HUES48 (cell line): ENCODE measurements at regions not wholly inside any gene's neighbourhood (a gene's known extent, or its start where the extent isn't known, plus 50 kb on each side); places are given as distances from the start of the nearest gene placed in this dataset.
"Not testable (repeated sequence)": the region's sequence is repeated elsewhere in the genome, so short reads cannot be mapped to it uniquely, and the experiment has no call there.

Experiments used
- H3K27ac ChIP-seq: one replicate; pipeline ENCODE4 v1.7.0; 2013; ENCODE audit warnings: low read depth, low read length, inconsistent platforms
- H3K27me3 ChIP-seq: 2 replicates; pipeline ENCODE4 v1.6.1; 2013; ENCODE audit warnings: mild to moderate bottlenecking, low read length; ENCODE audit not compliant: control insufficient read depth, insufficient read depth
- H3K36me3 ChIP-seq: 2 replicates; pipeline ENCODE4 v1.6.1; 2013; ENCODE audit warnings: low read length; ENCODE audit not compliant: control insufficient read depth, insufficient read depth
- H3K4me1 ChIP-seq: 2 replicates; pipeline ENCODE4 v1.6.1; 2013; ENCODE audit warnings: mild to moderate bottlenecking, low read length; ENCODE audit not compliant: control insufficient read depth, insufficient read depth
- H3K4me3 ChIP-seq: 2 replicates; pipeline ENCODE4 v1.5.1; 2013; ENCODE audit warnings: mild to moderate bottlenecking, low read depth, low read length
- H3K9ac ChIP-seq: 2 replicates; pipeline ENCODE4 v1.6.1; 2013; ENCODE audit warnings: mild to moderate bottlenecking, low read depth, low read length, moderate library complexity
- H3K9me3 ChIP-seq: 2 replicates; pipeline ENCODE4 v1.6.1; 2013; ENCODE audit warnings: low read length; ENCODE audit not compliant: control insufficient read depth, insufficient read depth

GRCh38 chr20:30868271-30868670, 389.2 kb upstream of the DEFB115 start:
- not testable (repeated sequence) for H3K27me3 ChIP-seq, H3K9ac ChIP-seq, H3K27ac ChIP-seq, H3K36me3 ChIP-seq, H3K4me1 ChIP-seq, H3K4me3 ChIP-seq
- H3K9me3 ChIP-seq = peaks cover 39% of the 10 kb centered on the region

GRCh38 chr20:30871127-30871526, 386.3 kb upstream of the DEFB115 start:
- not testable (repeated sequence) for H3K27me3 ChIP-seq, H3K9ac ChIP-seq, H3K4me1 ChIP-seq, H3K4me3 ChIP-seq, H3K36me3 ChIP-seq, H3K27ac ChIP-seq
- H3K9me3 ChIP-seq = peaks cover 38% of the 10 kb centered on the region

GRCh38 chr20:30872252-30872651, 385.2 kb upstream of the DEFB115 start:
- not testable (repeated sequence) for H3K4me1 ChIP-seq, H3K27me3 ChIP-seq, H3K4me3 ChIP-seq, H3K36me3 ChIP-seq, H3K9ac ChIP-seq, H3K27ac ChIP-seq
- peaks cover 37% of the 10 kb centered on the region for H3K9me3 ChIP-seq

GRCh38 chr20:30875868-30876267, 381.6 kb upstream of the DEFB115 start:
- not testable (repeated sequence) for H3K27ac ChIP-seq, H3K27me3 ChIP-seq, H3K9ac ChIP-seq, H3K4me3 ChIP-seq, H3K4me1 ChIP-seq, H3K36me3 ChIP-seq
- H3K9me3 ChIP-seq = peaks cover 36% of the 10 kb centered on the region

DNA sequence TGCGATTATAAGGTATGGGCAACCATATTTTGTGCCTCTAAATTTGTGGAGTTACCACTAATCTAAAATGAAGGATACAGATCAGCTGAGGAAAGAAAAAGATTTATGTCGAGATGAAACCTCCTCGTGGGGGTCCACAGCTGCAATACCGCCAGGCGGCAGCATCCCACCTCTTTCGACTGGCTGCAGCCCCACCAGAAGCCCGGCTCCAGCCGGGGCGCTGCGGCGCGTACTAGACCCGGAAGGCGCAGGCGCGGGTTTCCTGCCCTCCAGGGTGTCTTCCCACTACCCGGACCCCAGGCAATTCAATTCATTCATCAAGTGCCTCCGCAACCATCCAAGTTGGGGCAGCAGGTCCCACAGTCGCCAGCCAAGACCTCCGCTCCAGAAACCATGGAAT, 366.1 kb upstream of the DEFB115 start:
- H3K4me1 ChIP-seq, H3K4me3 ChIP-seq, H3K27me3 ChIP-seq, H3K36me3 ChIP-seq, H3K27ac ChIP-seq, H3K9ac ChIP-seq: not testable (repeated sequence)
- H3K9me3 ChIP-seq = peaks cover 20% of the 10 kb centered on the region

- H3K27ac ChIP-seq = no peak overlapping the region
- no peaks in the 10 kb centered on the region for H3K36me3 ChIP-seq
- H3K27me3 ChIP-seq = no peaks in the 10 kb centered on the region; the same call in 1 of the 2 replicates
- H3K4me1 ChIP-seq = no peaks in the 10 kb centered on the region
- H3K9me3 ChIP-seq = peaks cover 20% of the 10 kb centered on the region
- H3K9ac ChIP-seq = no peak overlapping the region
- H3K4me3 ChIP-seq = no peak overlapping the region
These were observed 364.7 kb upstream of the DEFB115 start for GRCh38 chr20:30892541-30893345.

DNA sequence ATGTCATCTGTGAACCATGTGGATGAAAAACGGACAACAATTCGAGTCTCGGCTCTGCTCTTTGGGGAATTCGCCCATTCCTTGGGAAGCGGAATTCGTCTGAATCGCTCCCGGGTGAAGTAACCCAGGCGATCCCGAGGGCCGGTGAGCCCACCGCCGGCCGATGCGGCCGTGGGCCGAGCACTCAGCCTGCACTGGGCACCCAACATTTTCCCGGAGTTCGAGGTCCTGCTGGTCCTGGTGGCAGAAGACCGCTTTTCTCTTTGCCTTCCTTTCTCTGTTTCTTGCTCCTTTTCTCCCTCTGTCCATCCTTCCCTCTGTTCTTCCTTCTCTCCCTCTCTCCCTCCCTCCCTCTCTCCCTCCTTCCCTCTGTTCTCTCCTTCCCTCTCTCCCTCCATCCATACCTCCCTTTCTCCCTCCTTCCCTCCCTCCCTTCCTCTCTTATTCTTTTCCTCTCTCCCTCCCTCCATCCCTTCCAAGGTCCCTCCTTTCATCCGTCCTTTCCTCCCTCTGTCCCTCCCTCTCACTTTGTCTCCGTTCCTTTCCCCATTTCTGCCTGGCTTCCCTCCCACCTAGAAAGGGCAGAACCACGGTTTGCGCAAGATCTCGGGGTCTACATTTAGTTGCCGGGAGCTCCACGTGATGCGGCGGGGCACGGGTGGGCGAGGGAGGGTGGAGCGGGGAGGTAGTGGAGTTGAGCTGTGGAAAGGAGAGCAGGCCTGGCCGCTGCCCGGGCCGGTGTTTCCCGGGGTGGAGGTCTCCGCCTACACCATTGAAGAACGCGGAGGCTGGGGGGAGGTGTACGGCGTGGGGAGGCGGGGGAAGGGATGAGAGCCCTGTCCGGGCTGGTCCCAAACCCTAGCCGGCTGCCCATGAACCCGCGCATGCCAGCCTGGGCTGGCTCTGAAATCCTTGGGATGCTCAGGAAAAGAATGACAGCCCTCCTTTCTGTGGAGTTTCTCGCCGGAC, 363.8 kb upstream of the DEFB115 start:
- not testable (repeated sequence) for H3K27me3 ChIP-seq, H3K4me3 ChIP-seq, H3K27ac ChIP-seq, H3K36me3 ChIP-seq, H3K4me1 ChIP-seq, H3K9ac ChIP-seq
- peaks cover 18% of the 10 kb centered on the region for H3K9me3 ChIP-seq

DNA sequence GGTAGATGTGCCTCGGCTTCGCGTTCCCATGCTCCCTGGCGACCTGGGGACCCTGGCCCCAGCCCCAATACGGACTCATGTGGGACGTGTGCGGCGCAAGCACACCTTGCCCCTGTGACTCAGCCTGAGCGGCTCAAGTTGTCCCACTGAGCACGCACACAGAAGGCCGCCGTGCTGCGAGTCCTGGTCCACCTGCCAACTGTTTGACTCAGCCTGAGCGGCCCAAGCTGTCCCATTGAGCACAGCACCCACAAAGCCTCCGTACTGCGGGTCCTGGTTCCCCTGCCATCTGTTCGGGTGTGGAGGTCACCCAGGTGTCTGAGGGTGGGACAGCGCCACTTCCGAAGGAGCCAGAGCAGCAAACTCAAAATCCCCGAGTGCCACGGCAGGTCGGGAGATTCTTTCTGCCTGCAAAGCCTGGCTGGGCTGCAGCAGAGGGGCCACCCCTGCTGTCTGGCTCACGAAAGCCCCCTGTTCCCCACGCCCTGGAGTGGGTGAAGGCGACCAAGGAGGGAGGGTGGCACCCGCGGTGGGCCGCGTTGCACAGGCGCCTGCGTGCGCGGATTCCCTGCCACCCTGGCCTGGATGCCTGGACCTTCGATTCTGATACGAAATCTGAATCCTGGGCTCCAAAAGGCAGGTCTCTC, 362.6 kb upstream of the DEFB115 start:
- H3K4me3 ChIP-seq = not testable (repeated sequence)
- peaks cover 17% of the 10 kb centered on the region; the same call in 1 of the 2 replicates for H3K9me3 ChIP-seq

DNA sequence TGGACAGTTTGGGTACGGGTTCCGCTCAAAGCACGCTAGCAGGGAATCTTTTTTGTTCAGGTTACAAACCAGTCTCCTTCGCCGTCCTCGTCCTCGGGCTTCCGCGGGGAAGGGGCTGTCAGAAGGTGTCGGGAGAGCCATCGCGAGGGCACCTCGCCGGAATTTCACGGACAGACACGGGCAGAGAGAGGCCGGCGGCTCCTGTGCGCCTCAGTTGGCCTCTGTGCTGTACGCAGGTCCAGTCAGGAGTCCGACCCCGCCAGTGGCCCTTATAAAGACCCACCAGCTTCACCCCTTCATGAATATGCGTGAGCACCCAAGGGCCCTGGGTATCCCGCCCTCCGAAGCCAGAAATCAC, 362.1 kb upstream of the DEFB115 start:
- H3K36me3 ChIP-seq, H3K27ac ChIP-seq, H3K9ac ChIP-seq, H3K27me3 ChIP-seq, H3K4me3 ChIP-seq, H3K4me1 ChIP-seq: not testable (repeated sequence)
- peaks cover 18% of the 10 kb centered on the region for H3K9me3 ChIP-seq

More for the DNA sequence above, 362.6 kb upstream of the DEFB115 start:
- H3K27me3 ChIP-seq, H3K36me3 ChIP-seq, H3K9ac ChIP-seq, H3K27ac ChIP-seq, H3K4me1 ChIP-seq: not testable (repeated sequence)

- H3K9ac ChIP-seq, H3K9me3 ChIP-seq, H3K27me3 ChIP-seq, H3K27ac ChIP-seq, H3K4me1 ChIP-seq, H3K36me3 ChIP-seq: not testable (repeated sequence)
- H3K4me3 ChIP-seq = peak overlapping the region; percentile 32; the same call in 1 of the 2 replicates
These were observed 357.9 kb upstream of the DEFB115 start for GRCh38 chr20:30899370-30900079.
